Activated CD8-positive, alpha-beta memory T cell treated with anti-CD3 and anti-CD28 coated beads, Interleukin-2, amount 50 U/mL, for 48 hours (primary cell): ENCODE measurements at regions not wholly inside any gene's neighbourhood (a gene's known extent, or its start where the extent isn't known, plus 50 kb on each side); places are given as distances from the start of the nearest gene placed in this dataset.
"Not testable (repeated sequence)": the region's sequence is repeated elsewhere in the genome, so short reads cannot be mapped to it uniquely, and the experiment has no call there.

ENCODE experiments used
- DNase-seq: peaks from one replicate; pipeline ENCODE4 v3.0.0-alpha.2; 2020

- DNase-seq: no peak
Measured at GRCh38 chr6:137304020-137304780, 85.0 kb upstream of the IFNGR1 start.

- DNase-seq: no peak
Measured at GRCh38 chr6:137303441-137303840, 84.3 kb upstream of the IFNGR1 start.

GRCh38 chr6:137299681-137300080 lies 80.5 kb upstream of the IFNGR1 start:
- DNase-seq: no peak

- no peak for DNase-seq
Measured at GRCh38 chr6:137297887-137298286, 78.7 kb upstream of the IFNGR1 start.

GRCh38 chr6:137292326-137292725 lies 73.1 kb upstream of the IFNGR1 start:
- DNase-seq: not testable (repeated sequence)

GRCh38 chr6:137291441-137291840 lies 72.3 kb upstream of the IFNGR1 start:
- no peak for DNase-seq

GRCh38 chr6:137290601-137291261 lies 71.5 kb upstream of the IFNGR1 start:
- no peak for DNase-seq

GRCh38 chr6:137286916-137287315 lies 67.7 kb upstream of the IFNGR1 start:
- no peak for DNase-seq

GRCh38 chr6:137286368-137286767 lies 67.2 kb upstream of the IFNGR1 start:
- DNase-seq: no peak

GRCh38 chr6:137284811-137285110 lies 65.6 kb upstream of the IFNGR1 start:
- no peak for DNase-seq

GRCh38 chr6:137283940-137284810 lies 65.0 kb upstream of the IFNGR1 start:
- DNase-seq: no peak

- no peak for DNase-seq
Measured at GRCh38 chr6:137283080-137283479, 63.9 kb upstream of the IFNGR1 start.

- DNase-seq: no peak
Measured at GRCh38 chr6:137282254-137282653, 63.1 kb upstream of the IFNGR1 start.

GRCh38 chr6:137279279-137279678 lies 60.1 kb upstream of the IFNGR1 start:
- DNase-seq: not testable (repeated sequence)

- no peak for DNase-seq
Measured at GRCh38 chr6:137277971-137278637, 58.9 kb upstream of the IFNGR1 start.

GRCh38 chr6:137272403-137272802 lies 53.2 kb upstream of the IFNGR1 start:
- DNase-seq: no peak

GRCh38 chr6:137271245-137272183 lies 52.3 kb upstream of the IFNGR1 start:
- DNase-seq: no peak

GRCh38 chr6:137269803-137270202 lies 50.6 kb upstream of the IFNGR1 start:
- DNase-seq: no peak

GRCh38 chr6:137269347-137269746 lies 50.2 kb upstream of the IFNGR1 start:
- no peak for DNase-seq
